Colonic mucosa (tissue), 4 donors: ENCODE measurements at regions not wholly inside any gene's neighbourhood (a gene's known extent, or its start where the extent isn't known, plus 50 kb on each side); places are given as distances from the start of the nearest gene placed in this dataset.

Experiments used
- DNase-seq: peaks from one replicate; pipeline ENCODE4 v3.0.0-alpha.2; 2020
- H3K27ac ChIP-seq: fragments of 200-600 bp; one replicate; pipeline ENCODE4 v1.8.0; 2021
- H3K27me3 ChIP-seq: fragments of 200-600 bp; one replicate; pipeline ENCODE4 v1.8.0; 2021
- H3K36me3 ChIP-seq: fragments of 200-600 bp; one replicate; pipeline ENCODE4 v1.8.0; 2021
- H3K4me1 ChIP-seq: fragments of 200-600 bp; one replicate; pipeline ENCODE4 v1.8.0; 2021; ENCODE audit warnings: mild to moderate bottlenecking
- H3K4me3 ChIP-seq: fragments of 200-600 bp; one replicate; pipeline ENCODE4 v1.8.0; 2021
- H3K9ac ChIP-seq, 2 donors: one replicate each; pipeline ENCODE4 v1.7.0; 2013; ENCODE audit warnings: control low read depth in 2 of 2, low read depth in 2 of 2, low read length in 2 of 2
- H3K9me3 ChIP-seq: fragments of 200-600 bp; one replicate; pipeline ENCODE4 v1.8.0; 2021
- CTCF ChIP-seq: fragments of 200-600 bp; IDR thresholded peaks from one replicate; pipeline ENCODE4 v1.8.0; 2022; ENCODE audit warnings: antibody characterized with exemption, mild to moderate bottlenecking
- intact Hi-C: fragments of 100-400 bp; cut with DNase I; formaldehyde crosslinking; loops from one replicate; pipeline ENCODE4 v1.14.1; 2022
- donor health status: healthy.
- donor health status: DM: no; HTN: no; CAD: no.
- donor health status: DM: no; HTN: no; CAD: no.

- no peaks in the 10 kb centered on the region for H3K36me3 ChIP-seq
- intact Hi-C loops, result no loop called here
- no peaks in the 10 kb centered on the region for H3K4me1 ChIP-seq
These were observed 221.2 kb downstream of the PRDM2 start for GRCh38 chr1:13921190-13921589.

GRCh38 chr1:13922466-13923110, 222.6 kb downstream of the PRDM2 start:
- no peak overlapping the region for H3K27ac ChIP-seq
- no peak overlapping the region for H3K4me3 ChIP-seq
- no peak for TF ChIP-seq CTCF
- no peaks in the 10 kb centered on the region for H3K36me3 ChIP-seq
- no peaks in the 10 kb centered on the region for H3K4me1 ChIP-seq
- intact Hi-C loops, result no loop called here
- no peaks in the 10 kb centered on the region for H3K9me3 ChIP-seq
- H3K9ac ChIP-seq, result no peak overlapping the region
- no peaks in the 10 kb centered on the region for H3K27me3 ChIP-seq
- DNase-seq, result no peak

More at GRCh38 chr1:13921190-13921589, 221.2 kb downstream of the PRDM2 start:
- no peak overlapping the region for H3K27ac ChIP-seq
- H3K4me3 ChIP-seq, result no peak overlapping the region
- H3K9ac ChIP-seq, result no peak overlapping the region
- no peak for TF ChIP-seq CTCF
- H3K27me3 ChIP-seq, result no peaks in the 10 kb centered on the region
- H3K9me3 ChIP-seq, result no peaks in the 10 kb centered on the region
- DNase-seq, result no peak

GRCh38 chr1:13926556-13926955, 226.6 kb downstream of the PRDM2 start:
- TF ChIP-seq CTCF, result no peak
- no peak overlapping the region for H3K27ac ChIP-seq
- no peak for DNase-seq
- H3K27me3 ChIP-seq, result no peaks in the 10 kb centered on the region
- H3K36me3 ChIP-seq, result no peaks in the 10 kb centered on the region
- no peaks in the 10 kb centered on the region for H3K4me1 ChIP-seq
- H3K9me3 ChIP-seq, result no peaks in the 10 kb centered on the region
- H3K9ac ChIP-seq, result no peak overlapping the region
- intact Hi-C loops, result no loop called here
- no peak overlapping the region for H3K4me3 ChIP-seq

GRCh38 chr1:13927736-13928135, 227.7 kb downstream of the PRDM2 start:
- no peak overlapping the region for H3K27ac ChIP-seq
- H3K4me1 ChIP-seq, result no peaks in the 10 kb centered on the region
- H3K27me3 ChIP-seq, result no peaks in the 10 kb centered on the region
- intact Hi-C loops, result no loop called here
- H3K9ac ChIP-seq, result no peak overlapping the region
- H3K36me3 ChIP-seq, result no peaks in the 10 kb centered on the region
- no peaks in the 10 kb centered on the region for H3K9me3 ChIP-seq
- no peak for TF ChIP-seq CTCF
- H3K4me3 ChIP-seq, result no peak overlapping the region
- DNase-seq, result no peak

GRCh38 chr1:13929313-13929712, 229.3 kb downstream of the PRDM2 start:
- intact Hi-C loops, result no loop called here
- DNase-seq, result no peak
- no peak for TF ChIP-seq CTCF

More at GRCh38 chr1:13929313-13929712, 229.3 kb downstream of the PRDM2 start:
- Histone ChIP-seq H3K4me3 (no peak overlapping the region), H3K9me3 (no peaks in the 10 kb centered on the region), H3K27me3 (no peaks in the 10 kb centered on the region), H3K36me3 (no peaks in the 10 kb centered on the region), H3K4me1 (no peaks in the 10 kb centered on the region), H3K9ac (no peak overlapping the region), H3K27ac (no peak overlapping the region)
